ENCODE measurements at regions not wholly inside any gene's neighbourhood (a gene's known extent, or its start where the extent isn't known, plus 50 kb on each side); places are given as distances from the start of the nearest gene placed in this dataset.

- H3K9me3 Mint-ChIP-seq (ENCODE audit: unreplicated experiment) = no peaks in the 10 kb centered on the region
- H3K4me3 Mint-ChIP-seq (ENCODE audit: unreplicated experiment) = no peak overlapping the region
- no peaks in the 10 kb centered on the region for H3K27me3 Mint-ChIP-seq (ENCODE audit: unreplicated experiment)
- no peak for TF ChIP-seq CTCF (IDR thresholded peaks at IDR 0.05; ENCODE audit: partially characterized antibody, unreplicated experiment)
- H3K27ac Mint-ChIP-seq (ENCODE audit: unreplicated experiment) = no peak overlapping the region
- no peaks in the 10 kb centered on the region for H3K36me3 Mint-ChIP-seq (ENCODE audit: unreplicated experiment)
- no peak for DNase-seq
- H3K4me1 Mint-ChIP-seq (ENCODE audit: low read depth, unreplicated experiment) = no peaks in the 10 kb centered on the region
These were observed 144.6 kb upstream of the SGCD start for GRCh38 chr5:156182174-156182967.

- TF ChIP-seq CTCF (IDR thresholded peaks at IDR 0.05; ENCODE audit: partially characterized antibody, unreplicated experiment) = no peak
- no peaks in the 10 kb centered on the region for H3K36me3 Mint-ChIP-seq (ENCODE audit: unreplicated experiment)
- no peak overlapping the region for H3K27ac Mint-ChIP-seq (ENCODE audit: unreplicated experiment)
- H3K4me3 Mint-ChIP-seq (ENCODE audit: unreplicated experiment) = no peak overlapping the region
- no peaks in the 10 kb centered on the region for H3K27me3 Mint-ChIP-seq (ENCODE audit: unreplicated experiment)
- no peak for DNase-seq
- no peaks in the 10 kb centered on the region for H3K9me3 Mint-ChIP-seq (ENCODE audit: unreplicated experiment)
- H3K4me1 Mint-ChIP-seq (ENCODE audit: low read depth, unreplicated experiment) = no peaks in the 10 kb centered on the region
These were observed 140.2 kb upstream of the SGCD start for GRCh38 chr5:156186760-156187159.

- DNase-seq = no peak
- no peaks in the 10 kb centered on the region for H3K9me3 Mint-ChIP-seq (ENCODE audit: unreplicated experiment)
- no peaks in the 10 kb centered on the region for H3K36me3 Mint-ChIP-seq (ENCODE audit: unreplicated experiment)
- no peak for TF ChIP-seq CTCF (IDR thresholded peaks at IDR 0.05; ENCODE audit: partially characterized antibody, unreplicated experiment)
- H3K4me3 Mint-ChIP-seq (ENCODE audit: unreplicated experiment) = no peak overlapping the region
- no peaks in the 10 kb centered on the region for H3K27me3 Mint-ChIP-seq (ENCODE audit: unreplicated experiment)
- no peaks in the 10 kb centered on the region for H3K4me1 Mint-ChIP-seq (ENCODE audit: low read depth, unreplicated experiment)
- no peak overlapping the region for H3K27ac Mint-ChIP-seq (ENCODE audit: unreplicated experiment)
These were observed 138.9 kb upstream of the SGCD start for GRCh38 chr5:156188016-156188415.

GRCh38 chr5:156189628-156190027 is 137.3 kb upstream of the SGCD start:
- Mint-ChIP-seq H3K27ac (ENCODE audit: unreplicated experiment) (no peak overlapping the region), H3K4me1 (ENCODE audit: low read depth, unreplicated experiment) (no peaks in the 10 kb centered on the region), H3K9me3 (ENCODE audit: unreplicated experiment) (no peaks in the 10 kb centered on the region), H3K4me3 (ENCODE audit: unreplicated experiment) (no peak overlapping the region), H3K36me3 (ENCODE audit: unreplicated experiment) (no peaks in the 10 kb centered on the region), H3K27me3 (ENCODE audit: unreplicated experiment) (no peaks in the 10 kb centered on the region)
- no peak for DNase-seq
- TF ChIP-seq CTCF (IDR thresholded peaks at IDR 0.05; ENCODE audit: partially characterized antibody, unreplicated experiment) = no peak

- no peak for TF ChIP-seq CTCF (IDR thresholded peaks at IDR 0.05; ENCODE audit: partially characterized antibody, unreplicated experiment)
- H3K27me3 Mint-ChIP-seq (ENCODE audit: unreplicated experiment) = no peaks in the 10 kb centered on the region
- no peak overlapping the region for H3K27ac Mint-ChIP-seq (ENCODE audit: unreplicated experiment)
- no peaks in the 10 kb centered on the region for H3K9me3 Mint-ChIP-seq (ENCODE audit: unreplicated experiment)
- no peak for DNase-seq
- no peak overlapping the region for H3K4me3 Mint-ChIP-seq (ENCODE audit: unreplicated experiment)
- H3K4me1 Mint-ChIP-seq (ENCODE audit: low read depth, unreplicated experiment) = no peaks in the 10 kb centered on the region
- H3K36me3 Mint-ChIP-seq (ENCODE audit: unreplicated experiment) = no peaks in the 10 kb centered on the region
These were observed 135.4 kb upstream of the SGCD start for GRCh38 chr5:156191547-156191946.
